Stimulated activated CD4-positive, alpha-beta T cell treated with anti-CD3 and anti-CD28 coated beads, Interleukin-2, amount 100 ng/mL, for 4 hours (primary cell): ENCODE measurements at regions not wholly inside any gene's neighbourhood (a gene's known extent, or its start where the extent isn't known, plus 50 kb on each side); places are given as distances from the start of the nearest gene placed in this dataset.

Experiments used
- DNase-seq: peaks from one replicate; pipeline ENCODE4 v3.0.0-alpha.2; 2020; ENCODE audit warnings: low read depth

GRCh38 chr13:72165276-72165675 is 298.3 kb upstream of the DACH1 start:
- DNase-seq: no peak

- DNase-seq: no peak
These were observed 297.8 kb upstream of the DACH1 start for GRCh38 chr13:72164811-72165210.

GRCh38 chr13:72163678-72164077 is 296.7 kb upstream of the DACH1 start:
- no peak for DNase-seq

- DNase-seq: no peak
These were observed 294.0 kb upstream of the DACH1 start for GRCh38 chr13:72160977-72161376.

GRCh38 chr13:72156760-72157159 is 289.8 kb upstream of the DACH1 start:
- DNase-seq: no peak

GRCh38 chr13:72153272-72153671 is 286.3 kb upstream of the DACH1 start:
- no peak for DNase-seq

GRCh38 chr13:72151241-72151640 is 284.2 kb upstream of the DACH1 start:
- DNase-seq: no peak

GRCh38 chr13:72150502-72150901 is 283.5 kb upstream of the DACH1 start:
- no peak for DNase-seq

GRCh38 chr13:72149701-72150100 is 282.7 kb upstream of the DACH1 start:
- no peak for DNase-seq

- no peak for DNase-seq
These were observed 279.8 kb upstream of the DACH1 start for GRCh38 chr13:72146816-72147215.

GRCh38 chr13:72145383-72145782 is 278.4 kb upstream of the DACH1 start:
- no peak for DNase-seq

- DNase-seq: no peak
These were observed 277.6 kb upstream of the DACH1 start for GRCh38 chr13:72144636-72145035.

GRCh38 chr13:72141855-72142519 is 275.0 kb upstream of the DACH1 start:
- no peak for DNase-seq

- DNase-seq: no peak
These were observed 272.2 kb upstream of the DACH1 start for GRCh38 chr13:72139192-72139591.

GRCh38 chr13:72132075-72132474 is 265.1 kb upstream of the DACH1 start:
- DNase-seq: no peak

GRCh38 chr13:72129117-72129516 is 262.1 kb upstream of the DACH1 start:
- DNase-seq: no peak

GRCh38 chr13:72127031-72127430 is 260.0 kb upstream of the DACH1 start:
- no peak for DNase-seq

- no peak for DNase-seq
These were observed 259.4 kb upstream of the DACH1 start for GRCh38 chr13:72126424-72126823.

GRCh38 chr13:72125561-72125960 is 258.6 kb upstream of the DACH1 start:
- no peak for DNase-seq

GRCh38 chr13:72122661-72123255 is 255.8 kb upstream of the DACH1 start:
- no peak for DNase-seq

GRCh38 chr13:72121466-72121865 is 254.5 kb upstream of the DACH1 start:
- no peak for DNase-seq

- DNase-seq: no peak
These were observed 253.6 kb upstream of the DACH1 start for GRCh38 chr13:72120632-72121031.

GRCh38 chr13:72113931-72114330 is 246.9 kb upstream of the DACH1 start:
- DNase-seq: no peak

GRCh38 chr13:72113076-72113475 is 246.1 kb upstream of the DACH1 start:
- no peak for DNase-seq
